Putamen (tissue), 1 donor: ENCODE measurements at regions not wholly inside any gene's neighbourhood (a gene's known extent, or its start where the extent isn't known, plus 50 kb on each side); places are given as distances from the start of the nearest gene placed in this dataset.
"Not testable (repeated sequence)": the region's sequence is repeated elsewhere in the genome, so short reads cannot be mapped to it uniquely, and the experiment has no call there.

ENCODE experiments used
- DNase-seq: peaks from one replicate; pipeline ENCODE4 v3.0.0-alpha.2; 2016; ENCODE audit warnings: low spot score

- no peak for DNase-seq
These were observed 547.9 kb upstream of the BRINP1 start for GRCh38 chr9:119917175-119917574.

- no peak for DNase-seq
These were observed 537.8 kb upstream of the BRINP1 start for GRCh38 chr9:119907056-119907455.

- no peak for DNase-seq
These were observed 536.5 kb upstream of the BRINP1 start for GRCh38 chr9:119905724-119906123.

GRCh38 chr9:119903851-119904250, 534.6 kb upstream of the BRINP1 start:
- DNase-seq: no peak

- DNase-seq: no peak
These were observed 533.4 kb upstream of the BRINP1 start for GRCh38 chr9:119902611-119903010.

- DNase-seq: no peak
These were observed 529.1 kb upstream of the BRINP1 start for GRCh38 chr9:119898316-119898715.

- no peak for DNase-seq
These were observed 515.2 kb upstream of the BRINP1 start for GRCh38 chr9:119884438-119884837.

GRCh38 chr9:119881898-119882297, 512.7 kb upstream of the BRINP1 start:
- no peak for DNase-seq

GRCh38 chr9:119880361-119880760, 511.1 kb upstream of the BRINP1 start:
- DNase-seq: no peak

GRCh38 chr9:119877306-119877705, 508.1 kb upstream of the BRINP1 start:
- no peak for DNase-seq

GRCh38 chr9:119873877-119874276, 504.6 kb upstream of the BRINP1 start:
- no peak for DNase-seq

GRCh38 chr9:119870251-119870650, 501.0 kb upstream of the BRINP1 start:
- not testable (repeated sequence) for DNase-seq

GRCh38 chr9:119868694-119869093, 499.5 kb upstream of the BRINP1 start:
- DNase-seq: no peak

GRCh38 chr9:119861842-119862241, 492.6 kb upstream of the BRINP1 start:
- no peak for DNase-seq

GRCh38 chr9:119859128-119859527, 489.9 kb upstream of the BRINP1 start:
- no peak for DNase-seq

- DNase-seq: no peak
These were observed 483.9 kb upstream of the BRINP1 start for GRCh38 chr9:119853126-119853525.

GRCh38 chr9:119852390-119852789, 483.2 kb upstream of the BRINP1 start:
- no peak for DNase-seq

GRCh38 chr9:119844431-119844830, 475.2 kb upstream of the BRINP1 start:
- DNase-seq: no peak

GRCh38 chr9:119841016-119841415, 471.8 kb upstream of the BRINP1 start:
- DNase-seq: no peak

- DNase-seq: no peak
These were observed 470.7 kb upstream of the BRINP1 start for GRCh38 chr9:119839888-119840287.

GRCh38 chr9:119838210-119838609, 469.0 kb upstream of the BRINP1 start:
- DNase-seq: no peak

- DNase-seq: no peak
These were observed 466.8 kb upstream of the BRINP1 start for GRCh38 chr9:119836036-119836435.

- DNase-seq: no peak
These were observed 464.9 kb upstream of the BRINP1 start for GRCh38 chr9:119834064-119834620.

GRCh38 chr9:119831309-119831708, 462.1 kb upstream of the BRINP1 start:
- no peak for DNase-seq

- DNase-seq: no peak
These were observed 460.5 kb upstream of the BRINP1 start for GRCh38 chr9:119829748-119830147.
